Fibroblast of pulmonary artery (primary cell): ENCODE measurements at regions not wholly inside any gene's neighbourhood (a gene's known extent, or its start where the extent isn't known, plus 50 kb on each side); places are given as distances from the start of the nearest gene placed in this dataset.
A peak's percentile ranks its signal among the peaks of the same experiment; 100 is the strongest.

ENCODE experiments used
- DNase-seq: peaks from one replicate; pipeline ENCODE4 v3.0.0-alpha.2; 2010; ENCODE audit warnings: low read depth
- H3K4me3 ChIP-seq: replicated peaks from 2 replicates; pipeline ENCODE4 v1.5.1; 2011; ENCODE audit warnings: low read depth, mild to moderate bottlenecking, control low read depth, low read length, moderate library complexity
- CTCF ChIP-seq: IDR thresholded peaks from 2 replicates; pipeline ENCODE4 v1.5.1; 2011; ENCODE audit warnings: mild to moderate bottlenecking, control low read depth, low read length, inconsistent platforms; ENCODE audit errors: missing control alignments

- no peak for TF ChIP-seq CTCF
- peak; percentile 92 for DNase-seq
- H3K4me3 ChIP-seq: peak overlapping the region; percentile 4
These were observed 230.3 kb upstream of the TLE3 start for GRCh38 chr15:70327856-70328678.

GRCh38 chr15:70327328-70327855, 229.7 kb upstream of the TLE3 start:
- no peak overlapping the region for H3K4me3 ChIP-seq
- no peak for DNase-seq
- TF ChIP-seq CTCF: no peak

GRCh38 chr15:70324001-70324974, 226.6 kb upstream of the TLE3 start:
- no peak overlapping the region for H3K4me3 ChIP-seq
- no peak for TF ChIP-seq CTCF
- DNase-seq: no peak

- no peak for TF ChIP-seq CTCF
- H3K4me3 ChIP-seq: no peak overlapping the region
- peak; percentile 33 for DNase-seq
These were observed 225.6 kb upstream of the TLE3 start for GRCh38 chr15:70323111-70323851.

- TF ChIP-seq CTCF: no peak
- no peak for DNase-seq
- H3K4me3 ChIP-seq: no peak overlapping the region
These were observed 224.4 kb upstream of the TLE3 start for GRCh38 chr15:70322051-70322668.
